Neural progenitor cell (in vitro differentiated cells): ENCODE measurements at regions not wholly inside any gene's neighbourhood (a gene's known extent, or its start where the extent isn't known, plus 50 kb on each side); places are given as distances from the start of the nearest gene placed in this dataset.

Source experiments
- DNase-seq: peaks from one replicate; pipeline ENCODE4 v3.0.0-alpha.2; 2016; ENCODE audit warnings: low spot score
- H2AFZ ChIP-seq: fragments of 200-600 bp; sonication (generic); replicated peaks from 2 replicates; pipeline ENCODE4 v1.6.1; 2016; ENCODE audit warnings: antibody characterized with exemption
- H3F3A ChIP-seq: fragments of 200-600 bp; sonication (generic); 2 replicates; pipeline ENCODE4 v1.6.1; 2016; ENCODE audit warnings: antibody characterized with exemption, low read depth
- H3K27ac ChIP-seq: fragments of 200-600 bp; sonication (generic); 2 replicates; pipeline ENCODE4 v1.5.1; 2016; ENCODE audit warnings: mild to moderate bottlenecking
- H3K27me3 ChIP-seq: fragments of 200-600 bp; sonication (generic); 2 replicates; pipeline ENCODE4 v1.6.1; 2016; ENCODE audit warnings: mild to moderate bottlenecking, moderate library complexity
- H3K36me3 ChIP-seq: fragments of 200-600 bp; sonication (generic); 2 replicates; pipeline ENCODE4 v1.5.1; 2016
- H3K4me1 ChIP-seq: fragments of 200-600 bp; sonication (generic); 2 replicates; pipeline ENCODE4 v1.6.1; 2016; ENCODE audit warnings: mixed run types
- H3K4me2 ChIP-seq: fragments of 200-600 bp; sonication (generic); 2 replicates; pipeline ENCODE4 v1.6.1; 2016
- H3K4me3 ChIP-seq: fragments of 200-600 bp; sonication (generic); 2 replicates; pipeline ENCODE4 v1.5.1; 2016
- H3K79me2 ChIP-seq: fragments of 200-600 bp; sonication (generic); 2 replicates; pipeline ENCODE4 v1.6.1; 2016; ENCODE audit warnings: low read depth
- H3K9ac ChIP-seq: fragments of 200-600 bp; sonication (generic); 2 replicates; pipeline ENCODE4 v1.6.1; 2016
- H3K9me3 ChIP-seq: fragments of 200-600 bp; sonication (generic); 2 replicates; pipeline ENCODE4 v1.5.1; 2016; ENCODE audit warnings: low read depth
- H4K20me1 ChIP-seq: fragments of 200-600 bp; sonication (generic); 2 replicates; pipeline ENCODE4 v1.6.1; 2016; ENCODE audit warnings: low read depth
- H3K27ac Mint-ChIP-seq: 3 replicates; pipeline ENCODE4 v1.8.0; 2021; ENCODE audit warnings: mixed read lengths
- H3K27me3 Mint-ChIP-seq: 2 replicates; pipeline ENCODE4 v1.8.0; 2022; ENCODE audit warnings: low read depth, mild to moderate bottlenecking, inconsistent platforms, moderate library complexity, mixed read lengths; ENCODE audit not compliant: insufficient read depth
- H3K36me3 Mint-ChIP-seq: 3 replicates; pipeline ENCODE4 v1.8.0; 2021; ENCODE audit warnings: mixed read lengths
- H3K4me1 Mint-ChIP-seq: 3 replicates; pipeline ENCODE4 v1.8.0; 2021; ENCODE audit warnings: mixed read lengths
- H3K4me3 Mint-ChIP-seq: 3 replicates; pipeline ENCODE4 v1.8.0; 2021; ENCODE audit warnings: mild to moderate bottlenecking, moderate library complexity, mixed read lengths
- H3K9me3 Mint-ChIP-seq: 3 replicates; pipeline ENCODE4 v1.8.0; 2020; ENCODE audit warnings: mixed read lengths
- CTCF ChIP-seq: fragments of 200-600 bp; sonication (generic); IDR thresholded peaks from 2 replicates; pipeline ENCODE4 v1.5.1; 2017; ENCODE audit warnings: antibody characterized with exemption, mild to moderate bottlenecking
- EZH2 ChIP-seq: fragments of 200-600 bp; sonication (generic); IDR thresholded peaks from 2 replicates; pipeline ENCODE4 v1.6.1; 2017; ENCODE audit warnings: antibody characterized with exemption, mild to moderate bottlenecking, moderate library complexity
- EZH2phosphoT487 ChIP-seq: fragments of 200-600 bp; sonication (generic); IDR thresholded peaks from 2 replicates; pipeline ENCODE4 v1.6.1; 2017; ENCODE audit warnings: antibody characterized with exemption

GRCh38 chr14:61602003-61602732 is 93.1 kb upstream of the HIF1A start:
- H3K27me3 ChIP-seq: peaks cover 18% of the 10 kb centered on the region
- no peak overlapping the region for H3K27ac ChIP-seq
- H4K20me1 ChIP-seq: peaks cover 12% of the 10 kb centered on the region
- Mint-ChIP-seq H3K4me3 (peak overlapping the region; percentile 21), H3K27ac (peak overlapping the region; percentile 27), H3K36me3 (no peaks in the 10 kb centered on the region), H3K27me3 (peaks cover 5% of the 10 kb centered on the region), H3K9me3 (no peaks in the 10 kb centered on the region), H3K4me1 (peaks cover 45% of the 10 kb centered on the region)
- peaks cover 25% of the 10 kb centered on the region for H3K4me1 ChIP-seq
- peak overlapping the region; percentile 40 for H3K4me2 ChIP-seq
- H3K4me3 ChIP-seq: no peak overlapping the region
- peak; percentile 68 for DNase-seq
- no peaks in the 10 kb centered on the region for H3K79me2 ChIP-seq
- H3F3A ChIP-seq: peaks cover 27% of the 10 kb centered on the region
- H3K9ac ChIP-seq: no peak overlapping the region
- H2AFZ ChIP-seq: no peak overlapping the region
- TF ChIP-seq EZH2phosphoT487: no peak
- TF ChIP-seq CTCF: no peak
- no peak for TF ChIP-seq EZH2
- no peaks in the 10 kb centered on the region for H3K36me3 ChIP-seq
- H3K9me3 ChIP-seq: no peaks in the 10 kb centered on the region

- peak overlapping the region; percentile 5 for H3K4me3 Mint-ChIP-seq
Measured at GRCh38 chr14:61602733-61603077, 92.6 kb upstream of the HIF1A start.

DNA sequence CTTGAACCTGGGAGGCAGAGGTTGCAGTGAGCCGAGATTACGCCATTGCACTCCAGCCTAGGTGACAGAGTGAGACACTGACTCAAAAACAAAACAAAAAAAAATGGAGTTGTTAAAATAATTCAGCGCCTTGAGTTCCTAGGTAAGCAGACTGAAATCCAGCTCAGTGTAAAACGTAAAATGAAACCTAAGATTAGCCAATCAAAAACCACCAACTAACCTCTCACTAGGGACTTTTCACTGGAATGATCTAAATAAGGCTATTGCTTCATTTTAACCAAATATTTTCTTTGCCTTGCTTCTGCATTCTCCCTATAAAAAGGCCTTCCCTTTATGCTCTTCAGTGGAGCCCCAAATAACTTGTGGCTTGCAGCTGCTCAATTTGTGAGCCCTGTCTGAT is 91.6 kb upstream of the HIF1A start:
- Histone ChIP-seq H3F3A (peaks cover 43% of the 10 kb centered on the region), H3K36me3 (no peaks in the 10 kb centered on the region), H2AFZ (no peak overlapping the region), H3K27me3 (peaks cover 21% of the 10 kb centered on the region), H3K27ac (no peak overlapping the region), H3K4me2 (no peak overlapping the region), H3K4me3 (no peak overlapping the region), H3K79me2 (no peaks in the 10 kb centered on the region), H3K9me3 (no peaks in the 10 kb centered on the region), H4K20me1 (peaks cover 26% of the 10 kb centered on the region), H3K9ac (no peak overlapping the region), H3K4me1 (peaks cover 39% of the 10 kb centered on the region)
- H3K36me3 Mint-ChIP-seq: no peaks in the 10 kb centered on the region
- no peak overlapping the region for H3K27ac Mint-ChIP-seq
- H3K9me3 Mint-ChIP-seq: no peaks in the 10 kb centered on the region
- H3K4me3 Mint-ChIP-seq: no peak overlapping the region
- DNase-seq: no peak
- TF ChIP-seq EZH2phosphoT487 (no peak), EZH2 (no peak), CTCF (no peak)
- H3K27me3 Mint-ChIP-seq: peaks cover 6% of the 10 kb centered on the region
- H3K4me1 Mint-ChIP-seq: peaks cover 57% of the 10 kb centered on the region

More at GRCh38 chr14:61602733-61603077, 92.6 kb upstream of the HIF1A start:
- peak; percentile 50 for TF ChIP-seq EZH2phosphoT487
- no peak for TF ChIP-seq CTCF
- H3K9ac ChIP-seq: no peak overlapping the region
- no peaks in the 10 kb centered on the region for H3K36me3 Mint-ChIP-seq
- peaks cover 6% of the 10 kb centered on the region for H3K27me3 Mint-ChIP-seq
- peaks cover 19% of the 10 kb centered on the region for H3K27me3 ChIP-seq
- H3K4me2 ChIP-seq: peak overlapping the region; percentile 40
- no peaks in the 10 kb centered on the region for H3K79me2 ChIP-seq
- H3K27ac Mint-ChIP-seq: peak overlapping the region; percentile 10
- H3K9me3 Mint-ChIP-seq: no peaks in the 10 kb centered on the region
- peaks cover 51% of the 10 kb centered on the region for H3K4me1 Mint-ChIP-seq
- H3K9me3 ChIP-seq: no peaks in the 10 kb centered on the region
- peaks cover 30% of the 10 kb centered on the region for H3K4me1 ChIP-seq
- no peak overlapping the region for H3K27ac ChIP-seq
- peak; percentile 48 for DNase-seq
- H3F3A ChIP-seq: peaks cover 33% of the 10 kb centered on the region
- no peak overlapping the region for H2AFZ ChIP-seq
- peaks cover 17% of the 10 kb centered on the region for H4K20me1 ChIP-seq
- no peak overlapping the region for H3K4me3 ChIP-seq
- no peaks in the 10 kb centered on the region for H3K36me3 ChIP-seq
